ENCODE measurements at regions not wholly inside any gene's neighbourhood (a gene's known extent, or its start where the extent isn't known, plus 50 kb on each side); places are given as distances from the start of the nearest gene placed in this dataset.

- TF ChIP-seq REST (IDR thresholded peaks at IDR 0.05; ENCODE audit: low read depth) (no peak), TEAD4 (IDR thresholded peaks at IDR 0.05) (no peak), CEBPB (IDR thresholded peaks at IDR 0.05) (no peak), EP300 (IDR thresholded peaks at IDR 0.05; ENCODE audit: borderline replicate concordance) (no peak), YY1 (IDR thresholded peaks at IDR 0.05; ENCODE audit: low read depth) (no peak), NFIC (IDR thresholded peaks at IDR 0.05) (no peak), CREB1 (IDR thresholded peaks at IDR 0.05; ENCODE audit: low read depth) (no peak), EGR1 (IDR thresholded peaks at IDR 0.05) (no peak), RAD21 (IDR thresholded peaks at IDR 0.05; ENCODE audit: low read depth) (no peak)
- TF ChIP-seq, protein P1, sequence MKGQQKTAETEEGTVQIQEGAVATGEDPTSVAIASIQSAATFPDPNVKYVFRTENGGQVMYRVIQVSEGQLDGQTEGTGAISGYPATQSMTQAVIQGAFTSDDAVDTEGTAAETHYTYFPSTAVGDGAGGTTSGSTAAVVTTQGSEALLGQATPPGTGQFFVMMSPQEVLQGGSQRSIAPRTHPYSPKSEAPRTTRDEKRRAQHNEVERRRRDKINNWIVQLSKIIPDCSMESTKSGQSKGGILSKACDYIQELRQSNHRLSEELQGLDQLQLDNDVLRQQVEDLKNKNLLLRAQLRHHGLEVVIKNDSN (IDR thresholded peaks at IDR 0.05) = no peak
- TF ChIP-seq, protein P2, sequence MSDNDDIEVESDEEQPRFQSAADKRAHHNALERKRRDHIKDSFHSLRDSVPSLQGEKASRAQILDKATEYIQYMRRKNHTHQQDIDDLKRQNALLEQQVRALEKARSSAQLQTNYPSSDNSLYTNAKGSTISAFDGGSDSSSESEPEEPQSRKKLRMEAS (IDR thresholded peaks at IDR 0.05) = no peak
These were observed 59.1 kb upstream of the SIM2 start for GRCh38 chr21:36639769-36640168.

DNA sequence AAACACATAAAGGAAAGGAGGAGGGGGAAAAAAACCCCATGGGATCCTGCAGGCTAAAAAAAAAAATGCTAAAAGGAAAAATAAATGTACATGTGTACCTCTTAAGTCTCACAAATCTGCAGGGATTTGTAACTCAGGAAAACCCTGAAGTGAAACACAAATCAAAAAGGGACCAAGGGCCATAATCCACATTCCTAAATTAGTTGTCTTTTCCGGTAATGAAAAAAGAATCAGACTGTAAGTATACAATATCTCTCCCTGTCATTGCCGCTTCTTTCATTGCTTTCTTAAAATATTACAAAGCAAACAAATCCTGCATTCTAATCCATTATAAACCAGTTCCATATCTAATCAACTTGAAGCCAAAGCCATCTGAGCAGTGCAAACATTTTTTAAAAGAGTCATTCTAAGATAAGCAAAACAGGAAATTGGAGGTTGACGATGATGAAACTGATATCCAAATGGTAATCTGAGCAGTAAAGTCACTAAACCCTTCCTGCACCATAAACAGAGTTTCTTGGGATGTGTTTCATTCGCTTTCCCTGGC, 58.7 kb upstream of the SIM2 start:
- TF ChIP-seq NFIC (IDR thresholded peaks at IDR 0.05) = no peak
- no peak for TF ChIP-seq EP300 (IDR thresholded peaks at IDR 0.05; ENCODE audit: borderline replicate concordance)
- TF ChIP-seq CREB1 (IDR thresholded peaks at IDR 0.05; ENCODE audit: low read depth) = no peak
- TF ChIP-seq EGR1 (IDR thresholded peaks at IDR 0.05) = no peak
- no peak for TF ChIP-seq CEBPB (IDR thresholded peaks at IDR 0.05)
- TF ChIP-seq FOXM1 (IDR thresholded peaks at IDR 0.05; ENCODE audit: borderline replicate concordance, low read depth) = no peak
- no peak for TF ChIP-seq REST (IDR thresholded peaks at IDR 0.05; ENCODE audit: low read depth)
- TF ChIP-seq TAF1 (IDR thresholded peaks at IDR 0.05; ENCODE audit: low read depth) = no peak
- no peak for TF ChIP-seq YY1 (IDR thresholded peaks at IDR 0.05; ENCODE audit: low read depth)
- no peak for TF ChIP-seq RAD21 (IDR thresholded peaks at IDR 0.05; ENCODE audit: low read depth)
- TF ChIP-seq TCF12 (IDR thresholded peaks at IDR 0.05; ENCODE audit: low read depth) = no peak
- TF ChIP-seq, protein P1 (IDR thresholded peaks at IDR 0.05) = no peak

GRCh38 chr21:36640721-36641244, 58.1 kb upstream of the SIM2 start:
- TF ChIP-seq CEBPB (IDR thresholded peaks at IDR 0.05) (no peak), TEAD4 (IDR thresholded peaks at IDR 0.05) (no peak), RAD21 (IDR thresholded peaks at IDR 0.05; ENCODE audit: low read depth) (0 out of 2 replicates have a peak, but pooled peaks have one; percentile 13), EGR1 (IDR thresholded peaks at IDR 0.05) (no peak)
- TF ChIP-seq, protein P2 (IDR thresholded peaks at IDR 0.05) = no peak

DNA sequence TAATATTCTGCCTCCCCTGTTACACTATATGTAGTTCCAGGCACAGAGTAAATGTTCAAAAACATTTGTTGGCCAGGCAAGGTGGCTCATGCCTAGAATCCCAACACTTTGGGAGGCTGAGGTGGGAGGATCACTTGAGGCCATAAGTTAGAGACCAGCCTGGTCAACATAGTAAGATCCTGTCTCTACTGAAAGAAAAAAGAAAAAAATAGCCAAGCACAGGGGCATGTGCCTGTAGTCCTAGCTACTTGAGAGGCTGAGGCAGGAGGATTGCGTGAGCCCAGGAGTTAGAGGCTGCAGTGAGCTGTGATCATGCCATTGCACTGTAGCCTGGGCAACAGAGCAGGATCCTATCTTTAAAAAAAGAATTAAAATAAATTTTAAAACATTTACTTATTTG, 57.6 kb upstream of the SIM2 start:
- TF ChIP-seq, protein P2 (IDR thresholded peaks at IDR 0.05) = no peak
- TF ChIP-seq EGR1 (IDR thresholded peaks at IDR 0.05) (no peak), YY1 (IDR thresholded peaks at IDR 0.05; ENCODE audit: low read depth) (no peak), TAF1 (IDR thresholded peaks at IDR 0.05; ENCODE audit: low read depth) (no peak), CREB1 (IDR thresholded peaks at IDR 0.05; ENCODE audit: low read depth) (no peak), TEAD4 (IDR thresholded peaks at IDR 0.05) (no peak)
- TF ChIP-seq, protein P1 (IDR thresholded peaks at IDR 0.05) = no peak

DNA sequence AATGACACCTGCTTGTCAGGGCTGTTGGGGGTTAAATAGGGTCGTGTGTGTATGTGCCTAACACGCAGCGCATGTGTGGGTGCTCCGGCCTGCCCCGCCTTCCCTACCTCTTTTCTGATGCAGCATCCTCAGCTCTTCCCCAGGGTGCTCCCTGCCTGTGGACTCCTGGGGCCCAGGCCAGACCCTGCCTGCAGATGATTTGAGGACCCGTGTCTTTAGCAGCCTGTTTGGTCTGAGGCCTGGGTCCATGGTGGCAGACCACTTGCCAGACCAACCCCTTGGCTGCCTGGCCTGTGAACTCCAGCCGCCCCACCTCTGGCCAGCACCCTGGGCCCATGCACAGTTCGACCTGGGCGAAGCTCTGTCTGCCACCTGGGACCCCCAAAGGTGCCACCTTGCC, 57.0 kb upstream of the SIM2 start:
- TF ChIP-seq NFIC (IDR thresholded peaks at IDR 0.05) (no peak), CEBPB (IDR thresholded peaks at IDR 0.05) (no peak), TAF1 (IDR thresholded peaks at IDR 0.05; ENCODE audit: low read depth) (no peak), EP300 (IDR thresholded peaks at IDR 0.05; ENCODE audit: borderline replicate concordance) (no peak), CREB1 (IDR thresholded peaks at IDR 0.05; ENCODE audit: low read depth) (no peak), TEAD4 (IDR thresholded peaks at IDR 0.05) (no peak), FOXM1 (IDR thresholded peaks at IDR 0.05; ENCODE audit: borderline replicate concordance, low read depth) (no peak), REST (IDR thresholded peaks at IDR 0.05; ENCODE audit: low read depth) (no peak), EGR1 (IDR thresholded peaks at IDR 0.05) (no peak), YY1 (IDR thresholded peaks at IDR 0.05; ENCODE audit: low read depth) (no peak), ZBTB7A (IDR thresholded peaks at IDR 0.05; ENCODE audit: low read depth) (no peak), TCF12 (IDR thresholded peaks at IDR 0.05; ENCODE audit: low read depth) (no peak), RAD21 (IDR thresholded peaks at IDR 0.05; ENCODE audit: low read depth) (no peak)
- TF ChIP-seq, protein P1 (IDR thresholded peaks at IDR 0.05) = no peak
- TF ChIP-seq, protein P2 (IDR thresholded peaks at IDR 0.05) = no peak
